ENCODE measurements at regions not wholly inside any gene's neighbourhood (a gene's known extent, or its start where the extent isn't known, plus 50 kb on each side); places are given as distances from the start of the nearest gene placed in this dataset.

- no peak overlapping the region for H3K27ac ChIP-seq
- TF ChIP-seq POLR2A (IDR thresholded peaks at IDR 0.05) (no peak), CTCF (IDR thresholded peaks at IDR 0.05) (no peak)
- H3K4me3 ChIP-seq, result no peak overlapping the region
- no peak for DNase-seq
- H3K36me3 ChIP-seq, result no peaks in the 10 kb centered on the region
- H3K9me3 ChIP-seq, result no peaks in the 10 kb centered on the region
- no peaks in the 10 kb centered on the region for H3K4me1 ChIP-seq
- intact Hi-C loops (cut with DNase I; ENCODE audit: low total_unique reads), result no loop called here
- H3K27me3 ChIP-seq, result no peaks in the 10 kb centered on the region
These were observed 301.1 kb downstream of the MAN2A1 start for GRCh38 chr5:109990723-109991359.

GRCh38 chr5:109992264-109992915 lies 302.7 kb downstream of the MAN2A1 start:
- Histone ChIP-seq H3K9me3 (no peaks in the 10 kb centered on the region), H3K27ac (no peak overlapping the region), H3K36me3 (no peaks in the 10 kb centered on the region), H3K4me1 (no peaks in the 10 kb centered on the region), H3K4me3 (no peak overlapping the region), H3K27me3 (no peaks in the 10 kb centered on the region)
- intact Hi-C loops (cut with DNase I; ENCODE audit: low total_unique reads), result no loop called here
- TF ChIP-seq POLR2A (IDR thresholded peaks at IDR 0.05) (no peak), CTCF (IDR thresholded peaks at IDR 0.05) (no peak)
- no peak for DNase-seq

- no peak for DNase-seq
- Histone ChIP-seq H3K36me3 (no peaks in the 10 kb centered on the region), H3K4me3 (no peak overlapping the region), H3K27me3 (no peaks in the 10 kb centered on the region), H3K4me1 (no peaks in the 10 kb centered on the region), H3K27ac (no peak overlapping the region), H3K9me3 (no peaks in the 10 kb centered on the region)
- TF ChIP-seq POLR2A (IDR thresholded peaks at IDR 0.05), result no peak
- no peak for TF ChIP-seq CTCF (IDR thresholded peaks at IDR 0.05)
- intact Hi-C loops (cut with DNase I; ENCODE audit: low total_unique reads), result no loop called here
These were observed 304.4 kb downstream of the MAN2A1 start for GRCh38 chr5:109994135-109994534.

GRCh38 chr5:109996246-109996645 lies 306.5 kb downstream of the MAN2A1 start:
- TF ChIP-seq POLR2A (IDR thresholded peaks at IDR 0.05) (no peak), CTCF (IDR thresholded peaks at IDR 0.05) (no peak)
- Histone ChIP-seq H3K4me3 (no peak overlapping the region), H3K36me3 (no peaks in the 10 kb centered on the region), H3K4me1 (no peaks in the 10 kb centered on the region), H3K27me3 (no peaks in the 10 kb centered on the region), H3K27ac (no peak overlapping the region), H3K9me3 (no peaks in the 10 kb centered on the region)
- intact Hi-C loops (cut with DNase I; ENCODE audit: low total_unique reads), result no loop called here
- DNase-seq, result no peak

GRCh38 chr5:109997161-109997560 lies 307.4 kb downstream of the MAN2A1 start:
- Histone ChIP-seq H3K9me3 (no peaks in the 10 kb centered on the region), H3K4me3 (no peak overlapping the region), H3K4me1 (no peaks in the 10 kb centered on the region), H3K27me3 (no peaks in the 10 kb centered on the region), H3K36me3 (no peaks in the 10 kb centered on the region), H3K27ac (no peak overlapping the region)
- DNase-seq, result no peak
- TF ChIP-seq CTCF (IDR thresholded peaks at IDR 0.05) (no peak), POLR2A (IDR thresholded peaks at IDR 0.05) (no peak)
- intact Hi-C loops (cut with DNase I; ENCODE audit: low total_unique reads), result no loop called here

Measured in uterus (tissue), 3 donors.